ENCODE measurements at regions not wholly inside any gene's neighbourhood (a gene's known extent, or its start where the extent isn't known, plus 50 kb on each side); places are given as distances from the start of the nearest gene placed in this dataset.

GRCh38 chr16:80347002-80347401 lies 193.8 kb upstream of the DYNLRB2 start:
- no TSS peak for BruUV-seq (replicated peaks)
- TF ChIP-seq EZH2phosphoT487 (IDR thresholded peaks at IDR 0.05; ENCODE audit: borderline replicate concordance, low read length) (no peak), CTCF (conservative IDR thresholded peaks at IDR 0.05; ENCODE audit: low read depth, low read length) (no peak), EZH2 (IDR thresholded peaks at IDR 0.05; ENCODE audit: low read length, unreplicated experiment) (no peak)
- no peaks in the 10 kb centered on the region for H3K9me2 ChIP-seq (replicated peaks; ENCODE audit: low read length)
- H2AFZ ChIP-seq (ENCODE audit: low read length), result no peak overlapping the region
- no peaks in the 10 kb centered on the region for H3K79me2 ChIP-seq (ENCODE audit: low read length)
- intact Hi-C loops (cut with micrococcal nuclease), result no loop called here
- no peak overlapping the region for H3K4me3 ChIP-seq (ENCODE audit: low read length)
- no peaks in the 10 kb centered on the region for H3K36me3 ChIP-seq (ENCODE audit: low read depth, low read length)
- H4K20me1 ChIP-seq (ENCODE audit: low read length), result no peaks in the 10 kb centered on the region
- DNase-seq, result no peak
- no peak overlapping the region for H3K27ac ChIP-seq (ENCODE audit: low read length)
- H3K4me2 ChIP-seq (ENCODE audit: low read length), result no peak overlapping the region
- no peaks in the 10 kb centered on the region for H3K27me3 ChIP-seq (ENCODE audit: low read length)
- H3K9me3 ChIP-seq (ENCODE audit: low read length), result no peaks in the 10 kb centered on the region
- H3K9ac ChIP-seq (ENCODE audit: low read length), result no peak overlapping the region
- POLR2A ChIA-PET (ENCODE audit: unreplicated experiment), result no interaction called here
- CTCF ChIA-PET, result no interaction called here
- ATAC-seq, result no peak
- no peaks in the 10 kb centered on the region for H3K4me1 ChIP-seq (ENCODE audit: insufficient read depth, low read length)
- H3F3A ChIP-seq (ENCODE audit: low read length, unreplicated experiment), result no peaks in the 10 kb centered on the region

- no TSS peak for BruUV-seq (replicated peaks)
- ATAC-seq (no peak), DNase-seq (no peak)
- intact Hi-C loops (cut with micrococcal nuclease), result no loop called here
- Histone ChIP-seq H3K9ac (ENCODE audit: low read length) (no peak overlapping the region), H4K20me1 (ENCODE audit: low read length) (no peaks in the 10 kb centered on the region), H3K27me3 (ENCODE audit: low read length) (no peaks in the 10 kb centered on the region), H3K9me3 (ENCODE audit: low read length) (no peaks in the 10 kb centered on the region), H3K27ac (ENCODE audit: low read length) (no peak overlapping the region), H3F3A (ENCODE audit: low read length, unreplicated experiment) (no peaks in the 10 kb centered on the region), H3K4me2 (ENCODE audit: low read length) (no peak overlapping the region), H2AFZ (ENCODE audit: low read length) (no peak overlapping the region), H3K79me2 (ENCODE audit: low read length) (no peaks in the 10 kb centered on the region), H3K4me3 (ENCODE audit: low read length) (no peak overlapping the region), H3K9me2 (replicated peaks; ENCODE audit: low read length) (no peaks in the 10 kb centered on the region), H3K36me3 (ENCODE audit: low read depth, low read length) (no peaks in the 10 kb centered on the region), H3K4me1 (ENCODE audit: insufficient read depth, low read length) (no peaks in the 10 kb centered on the region)
- TF ChIP-seq EZH2 (IDR thresholded peaks at IDR 0.05; ENCODE audit: low read length, unreplicated experiment) (no peak), EZH2phosphoT487 (IDR thresholded peaks at IDR 0.05; ENCODE audit: borderline replicate concordance, low read length) (no peak), CTCF (conservative IDR thresholded peaks at IDR 0.05; ENCODE audit: low read depth, low read length) (no peak)
- ChIA-PET CTCF (interaction anchor here (0.6 kb wide), 1 partner anchor 162 kb away, joined by 9 read pairs; no protein-coding TSS in a partner anchor), POLR2A (ENCODE audit: unreplicated experiment) (no interaction called here)
Measured at GRCh38 chr16:80346111-80346632, 194.6 kb upstream of the DYNLRB2 start.

- ATAC-seq (no peak), DNase-seq (no peak)
- ChIA-PET CTCF (no interaction called here), POLR2A (ENCODE audit: unreplicated experiment) (no interaction called here)
- no peak overlapping the region for H3K4me3 ChIP-seq (ENCODE audit: low read length)
- H3K79me2 ChIP-seq (ENCODE audit: low read length), result no peaks in the 10 kb centered on the region
- no peaks in the 10 kb centered on the region for H4K20me1 ChIP-seq (ENCODE audit: low read length)
- no peaks in the 10 kb centered on the region for H3F3A ChIP-seq (ENCODE audit: low read length, unreplicated experiment)
- BruUV-seq (replicated peaks), result no TSS peak
- TF ChIP-seq EZH2 (IDR thresholded peaks at IDR 0.05; ENCODE audit: low read length, unreplicated experiment) (no peak), CTCF (conservative IDR thresholded peaks at IDR 0.05; ENCODE audit: low read depth, low read length) (no peak), EZH2phosphoT487 (IDR thresholded peaks at IDR 0.05; ENCODE audit: borderline replicate concordance, low read length) (no peak)
- no peak overlapping the region for H3K4me2 ChIP-seq (ENCODE audit: low read length)
- H3K27ac ChIP-seq (ENCODE audit: low read length), result no peak overlapping the region
- no peaks in the 10 kb centered on the region for H3K36me3 ChIP-seq (ENCODE audit: low read depth, low read length)
- intact Hi-C loops (cut with micrococcal nuclease), result no loop called here
- no peak overlapping the region for H3K9ac ChIP-seq (ENCODE audit: low read length)
- H3K9me2 ChIP-seq (replicated peaks; ENCODE audit: low read length), result no peaks in the 10 kb centered on the region
- no peak overlapping the region for H2AFZ ChIP-seq (ENCODE audit: low read length)
- H3K9me3 ChIP-seq (ENCODE audit: low read length), result no peaks in the 10 kb centered on the region
- H3K27me3 ChIP-seq (ENCODE audit: low read length), result no peaks in the 10 kb centered on the region
- no peaks in the 10 kb centered on the region for H3K4me1 ChIP-seq (ENCODE audit: insufficient read depth, low read length)
Measured at GRCh38 chr16:80345701-80346100, 195.1 kb upstream of the DYNLRB2 start.

Data from PC-3 (cell line).